ENCODE measurements at regions not wholly inside any gene's neighbourhood (a gene's known extent, or its start where the extent isn't known, plus 50 kb on each side); places are given as distances from the start of the nearest gene placed in this dataset.
"Not testable (repeated sequence)": the region's sequence is repeated elsewhere in the genome, so short reads cannot be mapped to it uniquely, and the experiment has no call there.

GRCh38 chr5:34551911-34552433, 104.2 kb upstream of the RAI14 start:
- no peak for DNase-seq (ENCODE audit: low spot score)

DNA sequence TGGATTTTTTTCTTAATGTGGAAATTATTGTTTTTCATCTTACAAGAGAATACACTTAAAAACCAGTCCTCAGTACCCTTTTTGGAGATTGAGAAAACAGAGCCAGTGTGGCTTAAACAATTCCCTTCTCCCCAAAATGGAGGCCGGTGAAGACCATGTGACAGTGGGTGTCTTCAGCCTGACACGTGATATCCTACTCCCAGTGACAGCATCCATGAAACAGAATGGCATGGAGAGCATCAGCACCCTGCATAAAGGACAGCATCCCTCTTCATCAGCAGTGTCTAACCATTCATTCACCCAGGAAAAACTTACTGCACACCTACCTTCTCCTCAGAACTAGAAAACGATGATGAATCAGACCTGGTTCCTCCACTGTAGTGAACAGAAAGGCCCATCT, 103.4 kb upstream of the RAI14 start:
- no peak for DNase-seq (ENCODE audit: low spot score)

- no peak for DNase-seq (ENCODE audit: low spot score)
These were observed 102.5 kb upstream of the RAI14 start for GRCh38 chr5:34553581-34553980.

DNA sequence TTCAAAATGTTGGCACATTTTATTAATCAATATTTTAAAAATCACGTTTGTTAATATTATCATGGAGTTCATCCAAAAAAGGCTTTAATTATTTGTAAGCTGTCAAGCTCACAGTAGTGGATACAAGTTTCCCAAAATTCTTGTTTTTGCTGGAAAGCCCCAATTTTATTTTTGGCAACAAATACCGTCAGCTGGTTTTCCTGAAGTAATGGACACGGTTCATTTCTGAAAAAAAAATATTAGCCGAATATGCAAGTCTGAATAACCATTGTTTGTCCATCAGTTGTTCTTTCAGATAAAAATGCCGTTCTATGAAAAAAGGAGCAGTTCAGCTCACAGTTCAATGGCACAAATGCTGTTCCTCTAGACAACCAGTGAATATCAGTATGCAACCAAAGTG, 101.5 kb upstream of the RAI14 start:
- no peak for DNase-seq (ENCODE audit: low spot score)

GRCh38 chr5:34555699-34556508, 100.2 kb upstream of the RAI14 start:
- DNase-seq (ENCODE audit: low spot score), result no peak

GRCh38 chr5:34556509-34556782, 99.7 kb upstream of the RAI14 start:
- DNase-seq (ENCODE audit: low spot score), result no peak

GRCh38 chr5:34561581-34561980, 94.5 kb upstream of the RAI14 start:
- DNase-seq (ENCODE audit: low spot score), result not testable (repeated sequence)

- DNase-seq (ENCODE audit: low spot score), result no peak
These were observed 93.3 kb upstream of the RAI14 start for GRCh38 chr5:34562791-34563190.

DNA sequence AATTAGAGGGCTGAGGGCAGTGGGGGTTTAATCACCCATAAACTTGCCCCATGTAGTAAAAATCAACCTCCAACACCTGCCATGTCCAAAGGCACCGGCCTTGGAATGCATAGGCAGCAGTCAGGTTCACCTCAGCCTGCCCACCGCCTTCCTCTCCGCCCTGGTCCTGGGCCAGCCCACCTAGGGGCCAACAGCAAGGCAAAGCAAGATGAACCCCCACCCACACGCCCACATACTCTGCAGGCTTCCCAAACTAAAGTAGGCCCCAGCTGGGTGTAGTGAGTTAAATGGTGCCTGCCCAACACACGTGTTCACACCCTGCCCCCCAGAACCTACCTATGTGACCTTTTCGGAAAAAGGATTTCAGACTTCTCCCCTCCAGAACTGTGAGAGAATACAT, 92.9 kb upstream of the RAI14 start:
- no peak for DNase-seq (ENCODE audit: low spot score)

DNA sequence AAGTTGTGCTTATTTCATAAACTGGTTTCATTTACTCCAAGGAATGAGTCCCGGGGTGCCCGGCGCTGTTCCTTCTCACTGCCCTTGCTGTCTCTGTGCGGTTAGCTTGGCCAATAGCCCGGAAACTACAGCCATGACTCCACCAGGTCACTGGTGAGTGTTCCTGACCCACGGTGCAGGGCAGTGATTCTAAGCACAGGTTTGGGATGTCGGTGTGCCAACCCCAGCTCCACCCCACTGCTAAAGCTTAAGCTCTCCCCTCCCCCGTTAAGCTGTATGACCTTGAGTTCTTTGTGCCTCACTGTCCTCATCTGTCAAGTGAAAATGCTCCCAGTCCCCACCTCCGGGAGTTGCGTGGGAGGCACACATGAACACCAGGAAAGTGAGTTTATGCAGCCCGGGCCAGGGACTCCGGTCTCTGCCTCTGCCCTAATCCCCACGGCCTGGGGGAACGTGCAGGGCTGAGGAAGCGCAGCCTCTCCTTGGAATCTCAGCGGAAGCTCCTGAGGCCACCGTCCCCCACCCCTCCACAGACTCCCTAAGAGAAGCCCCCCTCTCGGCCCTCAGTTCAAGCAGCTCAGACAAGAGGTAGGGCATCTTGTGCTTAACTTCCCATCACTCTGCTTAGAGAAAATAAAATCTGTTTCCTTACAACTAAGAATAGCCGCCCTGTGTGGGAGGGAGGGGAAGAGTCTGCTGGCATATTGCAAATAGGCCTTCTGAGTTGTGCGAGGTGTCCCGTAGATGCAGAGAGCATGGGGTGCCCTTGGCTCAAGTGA, 92.0 kb upstream of the RAI14 start:
- no peak for DNase-seq (ENCODE audit: low spot score)

GRCh38 chr5:34564710-34565235, 91.4 kb upstream of the RAI14 start:
- no peak for DNase-seq (ENCODE audit: low spot score)

DNA sequence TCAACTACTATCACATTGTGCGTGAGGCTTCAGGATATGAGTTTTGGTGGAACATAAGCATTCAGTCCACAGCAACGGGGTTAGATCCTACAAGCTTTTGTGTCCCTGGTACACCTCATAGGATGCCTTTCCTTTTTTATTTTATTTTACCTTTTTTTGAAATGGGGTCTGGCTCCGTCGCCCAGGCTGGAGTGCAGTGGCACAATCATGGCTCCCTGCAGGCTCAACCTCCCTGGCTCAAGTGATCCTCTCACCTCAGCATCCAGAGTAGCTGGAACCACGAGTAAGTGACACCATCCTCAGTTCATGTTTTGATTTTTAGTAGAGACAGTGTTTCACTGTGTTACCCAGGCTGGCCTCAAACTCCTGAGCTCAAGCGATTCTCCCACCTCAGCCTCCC, 86.0 kb upstream of the RAI14 start:
- no peak for DNase-seq (ENCODE audit: low spot score)

- no peak for DNase-seq (ENCODE audit: low spot score)
These were observed 85.1 kb upstream of the RAI14 start for GRCh38 chr5:34570721-34571676.

- DNase-seq (ENCODE audit: low spot score), result no peak
These were observed 84.5 kb upstream of the RAI14 start for GRCh38 chr5:34571677-34572041.

DNA sequence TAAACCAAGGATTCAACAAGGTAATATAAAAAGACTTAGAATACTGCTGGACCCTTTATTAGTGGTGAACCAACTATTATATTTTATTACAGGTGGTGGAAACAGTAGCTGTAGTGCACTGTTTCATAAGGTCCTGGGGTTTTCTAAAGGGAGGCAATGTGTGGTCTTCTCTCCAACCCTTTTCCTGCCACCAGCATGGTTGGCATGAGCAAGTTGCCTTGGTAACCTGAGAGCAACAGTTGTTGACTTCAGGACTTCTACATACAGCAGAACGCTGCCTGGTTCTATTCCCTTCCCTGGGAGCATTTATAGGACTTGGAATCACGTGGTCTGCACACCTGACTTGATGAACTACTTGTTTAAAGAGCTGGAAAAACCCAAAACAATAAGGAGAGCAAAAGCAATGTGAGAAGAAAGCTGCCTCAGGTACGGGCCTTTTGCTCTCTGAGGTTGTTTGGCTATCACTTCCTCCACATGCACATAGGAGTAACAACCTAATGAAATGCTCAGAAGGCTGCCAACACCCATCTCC, 81.1 kb upstream of the RAI14 start:
- no peak for DNase-seq (ENCODE audit: low spot score)

DNA sequence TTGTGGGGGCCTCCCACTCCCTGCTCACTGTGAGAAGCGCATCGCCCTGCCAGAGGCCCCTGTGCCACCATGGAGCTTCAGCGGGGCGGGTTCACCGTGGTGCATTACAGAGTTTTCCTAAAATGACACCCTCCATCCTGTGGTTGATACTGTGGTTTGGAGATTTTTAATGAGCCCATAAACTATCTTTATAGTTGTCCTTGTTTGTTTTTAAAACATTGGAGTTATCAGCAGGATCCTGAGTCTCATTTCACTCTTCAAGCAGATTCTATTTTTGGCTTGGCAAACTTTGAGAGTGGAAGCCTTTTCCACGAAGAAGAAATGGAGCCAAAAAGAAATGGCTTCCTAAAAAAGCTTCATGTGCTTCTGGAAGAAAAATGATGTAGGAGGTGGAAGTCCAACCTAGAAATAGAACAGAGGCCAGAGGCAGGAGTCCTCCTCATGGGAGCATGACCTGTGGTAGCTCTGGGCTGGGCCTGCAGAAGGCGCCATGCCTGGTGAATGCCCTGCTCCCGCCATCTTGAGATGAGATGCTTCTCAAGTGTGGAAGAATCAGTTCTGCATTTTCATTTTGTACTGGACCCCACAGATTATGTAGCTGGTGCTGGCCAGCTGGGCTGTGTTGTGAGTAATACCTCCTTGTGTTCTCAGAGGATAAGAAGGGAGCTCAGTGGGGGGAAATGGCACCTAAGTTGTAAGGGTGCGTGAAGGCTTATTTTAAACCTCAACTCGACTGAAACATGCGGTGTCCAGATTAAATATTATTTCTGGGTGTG, 79.0 kb upstream of the RAI14 start:
- no peak for DNase-seq (ENCODE audit: low spot score)

- no peak for DNase-seq (ENCODE audit: low spot score)
These were observed 77.2 kb upstream of the RAI14 start for GRCh38 chr5:34578962-34579361.

DNA sequence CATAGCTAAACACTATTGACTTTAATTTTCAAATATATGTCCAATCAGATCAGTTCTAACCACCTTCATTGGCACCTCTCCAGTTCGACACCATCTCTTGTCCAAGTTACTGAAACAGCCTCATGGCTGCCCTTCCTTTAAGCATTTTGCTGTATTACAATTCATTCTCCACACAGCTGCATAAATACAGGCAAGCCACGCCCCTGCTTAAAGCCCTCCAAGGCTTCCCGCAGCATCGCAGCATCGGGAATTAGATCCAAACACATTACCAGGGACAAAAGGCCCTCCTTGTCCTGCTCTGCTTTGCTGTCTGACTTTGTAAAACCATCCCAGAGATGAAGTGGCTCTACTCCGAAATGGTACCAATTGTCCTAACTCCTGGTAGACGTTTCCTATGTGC, 75.1 kb upstream of the RAI14 start:
- DNase-seq (ENCODE audit: low spot score), result no peak

DNA sequence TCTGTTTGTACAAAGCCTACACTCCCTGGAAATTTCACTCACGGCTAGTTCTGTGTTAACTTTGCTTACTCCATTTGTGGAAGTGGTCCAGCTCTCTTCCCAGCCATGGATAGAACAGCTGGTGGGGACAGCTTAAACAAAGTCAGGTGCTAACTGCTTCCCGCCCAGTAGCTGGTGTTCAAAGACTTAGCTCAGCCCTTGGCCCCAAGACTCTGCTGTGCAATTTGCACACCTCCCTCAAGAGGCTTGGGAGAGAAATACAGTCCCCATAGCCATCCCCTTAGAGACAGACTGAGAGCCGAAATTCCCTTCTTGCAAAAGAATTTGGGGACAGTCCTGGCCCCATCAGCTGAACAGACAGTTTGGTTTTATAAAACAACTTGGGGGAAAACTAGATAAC, 73.8 kb upstream of the RAI14 start:
- DNase-seq (ENCODE audit: low spot score), result no peak

DNA sequence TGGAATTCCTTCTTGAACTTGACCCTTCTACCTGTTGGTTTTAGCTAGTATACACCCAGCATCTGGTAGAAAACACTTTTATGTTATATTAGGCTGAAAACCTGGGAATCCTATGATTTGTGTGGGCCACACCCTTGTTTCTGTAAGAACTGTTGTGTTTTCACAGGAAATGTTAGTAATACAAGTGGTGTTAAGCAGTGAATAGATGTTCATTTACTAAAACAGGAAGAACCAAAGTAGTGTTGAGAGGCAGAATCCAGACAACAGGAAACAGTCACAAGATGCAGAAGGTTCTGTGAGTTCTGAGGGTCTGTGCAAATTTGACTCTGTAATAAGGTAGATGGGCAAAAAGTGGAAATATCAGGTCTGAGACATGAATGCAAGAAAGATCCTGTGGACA, 73.0 kb upstream of the RAI14 start:
- DNase-seq (ENCODE audit: low spot score), result no peak

Data from mesenteric fat pad (tissue), 1 donor.